HL-60 (cell line): ENCODE measurements at regions not wholly inside any gene's neighbourhood (a gene's known extent, or its start where the extent isn't known, plus 50 kb on each side); places are given as distances from the start of the nearest gene placed in this dataset.

Experiments used
- DNase-seq, 2 experiments: peaks; one replicate each; pipeline ENCODE4 v3.0.0-alpha.2; 2010 to 2020; ENCODE audit warnings: low read depth in 1 of 2, low spot score in 1 of 2
- H3K27ac ChIP-seq: fragments of 250-450 bp; sonication (Bioruptor Pico); replicated peaks from 2 replicates; pipeline ENCODE4 v1.5.1; 2020; ENCODE audit warnings: mild to moderate bottlenecking, moderate library complexity
- H3K27me3 ChIP-seq: fragments of 250-450 bp; sonication (Bioruptor Pico); 2 replicates; pipeline ENCODE4 v1.5.1; 2021; ENCODE audit warnings: mild to moderate bottlenecking, moderate library complexity; ENCODE audit not compliant: insufficient read depth, poor library complexity, severe bottlenecking
- H3K4me3 ChIP-seq: replicated peaks from 2 replicates; pipeline ENCODE4 v1.5.1; 2011; ENCODE audit warnings: mild to moderate bottlenecking, control low read depth, low read length; ENCODE audit not compliant: insufficient read depth
- CTCF ChIP-seq: IDR thresholded peaks from one replicate; pipeline ENCODE4 v1.5.1; 2011; ENCODE audit warnings: low read length, control low read depth, inconsistent platforms; ENCODE audit not compliant: insufficient read depth
- GABPA ChIP-seq: IDR thresholded peaks from 2 replicates; pipeline ENCODE4 v1.6.1; 2012; ENCODE audit warnings: low read depth
- POLR2AphosphoS5 ChIP-seq: IDR thresholded peaks from 2 replicates; pipeline ENCODE4 v1.6.1; 2012; ENCODE audit warnings: low read depth
- SPI1 ChIP-seq: IDR thresholded peaks from 2 replicates; pipeline ENCODE4 v1.6.1; 2012; ENCODE audit warnings: low read depth, mild to moderate bottlenecking, borderline replicate concordance
- TF ChIP-seq, protein P1 (sequence below): IDR thresholded peaks from 2 replicates; pipeline ENCODE4 v1.6.1; 2012; ENCODE audit warnings: low read depth; ENCODE audit not compliant: insufficient replicate concordance

GRCh38 chrX:13489454-13489853 lies 79.9 kb upstream of the EGFL6 start:
- Histone ChIP-seq H3K27me3 (no peaks in the 10 kb centered on the region), H3K27ac (no peak overlapping the region; the same call in 1 of the 2 replicates), H3K4me3 (no peak overlapping the region)
- TF ChIP-seq, protein P1, sequence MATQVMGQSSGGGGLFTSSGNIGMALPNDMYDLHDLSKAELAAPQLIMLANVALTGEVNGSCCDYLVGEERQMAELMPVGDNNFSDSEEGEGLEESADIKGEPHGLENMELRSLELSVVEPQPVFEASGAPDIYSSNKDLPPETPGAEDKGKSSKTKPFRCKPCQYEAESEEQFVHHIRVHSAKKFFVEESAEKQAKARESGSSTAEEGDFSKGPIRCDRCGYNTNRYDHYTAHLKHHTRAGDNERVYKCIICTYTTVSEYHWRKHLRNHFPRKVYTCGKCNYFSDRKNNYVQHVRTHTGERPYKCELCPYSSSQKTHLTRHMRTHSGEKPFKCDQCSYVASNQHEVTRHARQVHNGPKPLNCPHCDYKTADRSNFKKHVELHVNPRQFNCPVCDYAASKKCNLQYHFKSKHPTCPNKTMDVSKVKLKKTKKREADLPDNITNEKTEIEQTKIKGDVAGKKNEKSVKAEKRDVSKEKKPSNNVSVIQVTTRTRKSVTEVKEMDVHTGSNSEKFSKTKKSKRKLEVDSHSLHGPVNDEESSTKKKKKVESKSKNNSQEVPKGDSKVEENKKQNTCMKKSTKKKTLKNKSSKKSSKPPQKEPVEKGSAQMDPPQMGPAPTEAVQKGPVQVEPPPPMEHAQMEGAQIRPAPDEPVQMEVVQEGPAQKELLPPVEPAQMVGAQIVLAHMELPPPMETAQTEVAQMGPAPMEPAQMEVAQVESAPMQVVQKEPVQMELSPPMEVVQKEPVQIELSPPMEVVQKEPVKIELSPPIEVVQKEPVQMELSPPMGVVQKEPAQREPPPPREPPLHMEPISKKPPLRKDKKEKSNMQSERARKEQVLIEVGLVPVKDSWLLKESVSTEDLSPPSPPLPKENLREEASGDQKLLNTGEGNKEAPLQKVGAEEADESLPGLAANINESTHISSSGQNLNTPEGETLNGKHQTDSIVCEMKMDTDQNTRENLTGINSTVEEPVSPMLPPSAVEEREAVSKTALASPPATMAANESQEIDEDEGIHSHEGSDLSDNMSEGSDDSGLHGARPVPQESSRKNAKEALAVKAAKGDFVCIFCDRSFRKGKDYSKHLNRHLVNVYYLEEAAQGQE, result no peak
- no peak for TF ChIP-seq SPI1
- TF ChIP-seq POLR2AphosphoS5, result no peak
- TF ChIP-seq CTCF, result no peak
- no peak for TF ChIP-seq GABPA
- no peak for DNase-seq

- peak overlapping the region; percentile 51 for H3K27ac ChIP-seq
- TF ChIP-seq, protein P1, result no peak
- no peak overlapping the region for H3K4me3 ChIP-seq
- peak in 1 of 2 experiments; percentile 63 for DNase-seq
- no peaks in the 10 kb centered on the region for H3K27me3 ChIP-seq
Observed at GRCh38 chrX:13487731-13488505, 81.5 kb upstream of the EGFL6 start.

- no peaks in the 10 kb centered on the region for H3K27me3 ChIP-seq
- no peak overlapping the region for H3K4me3 ChIP-seq
Observed at GRCh38 chrX:13485167-13485566, 84.2 kb upstream of the EGFL6 start.

More at GRCh38 chrX:13485167-13485566, 84.2 kb upstream of the EGFL6 start:
- H3K27ac ChIP-seq, result no peak overlapping the region
- no peak for TF ChIP-seq GABPA
- no peak for TF ChIP-seq POLR2AphosphoS5
- TF ChIP-seq, protein P1, result no peak
- TF ChIP-seq SPI1, result no peak
- TF ChIP-seq CTCF, result no peak
- no peak for DNase-seq
